ENCODE measurements at regions not wholly inside any gene's neighbourhood (a gene's known extent, or its start where the extent isn't known, plus 50 kb on each side); places are given as distances from the start of the nearest gene placed in this dataset.
"Not testable (repeated sequence)": the region's sequence is repeated elsewhere in the genome, so short reads cannot be mapped to it uniquely, and the experiment has no call there.

DNA sequence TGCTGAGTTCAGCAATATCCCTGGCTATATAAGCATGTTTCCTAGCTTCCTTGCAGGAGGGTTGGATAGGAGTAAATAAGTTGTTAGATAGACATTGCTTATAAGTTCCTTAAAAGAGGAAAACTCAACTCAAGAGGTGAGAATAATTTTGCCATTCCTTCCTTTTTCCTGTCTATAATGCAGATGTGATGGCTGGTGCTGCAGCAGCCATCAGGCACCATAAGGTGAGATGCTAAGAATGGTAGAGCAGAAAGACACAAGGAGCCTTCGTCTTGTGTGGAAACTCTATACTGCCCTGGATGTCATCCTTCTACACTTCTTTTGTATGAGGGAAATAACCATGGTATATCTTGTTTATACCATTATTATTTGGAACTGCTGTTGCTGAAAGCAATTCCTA is 74.5 kb upstream of the GRK3 start:
- no peak for DNase-seq (ENCODE audit: low read depth)

DNA sequence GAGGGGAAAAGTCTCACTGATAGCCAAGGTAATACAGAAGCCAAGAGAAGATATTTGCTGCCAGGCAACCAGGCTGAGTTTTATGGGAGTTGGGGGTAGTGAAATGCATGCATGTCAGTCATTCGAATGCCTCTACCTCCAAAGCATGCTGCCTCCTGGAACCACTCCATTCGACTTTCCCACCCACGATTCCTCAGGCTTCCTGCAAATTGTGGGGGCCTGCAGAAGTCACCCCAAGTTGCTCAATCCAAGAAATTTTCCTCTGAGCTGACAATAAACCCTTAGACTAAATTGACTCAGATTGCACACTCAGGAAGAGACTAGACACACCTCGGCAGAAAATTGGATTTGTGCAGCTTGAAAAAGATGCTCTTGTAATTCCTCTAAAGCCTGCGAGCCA is 73.6 kb upstream of the GRK3 start:
- no peak for DNase-seq (ENCODE audit: low read depth)

DNA sequence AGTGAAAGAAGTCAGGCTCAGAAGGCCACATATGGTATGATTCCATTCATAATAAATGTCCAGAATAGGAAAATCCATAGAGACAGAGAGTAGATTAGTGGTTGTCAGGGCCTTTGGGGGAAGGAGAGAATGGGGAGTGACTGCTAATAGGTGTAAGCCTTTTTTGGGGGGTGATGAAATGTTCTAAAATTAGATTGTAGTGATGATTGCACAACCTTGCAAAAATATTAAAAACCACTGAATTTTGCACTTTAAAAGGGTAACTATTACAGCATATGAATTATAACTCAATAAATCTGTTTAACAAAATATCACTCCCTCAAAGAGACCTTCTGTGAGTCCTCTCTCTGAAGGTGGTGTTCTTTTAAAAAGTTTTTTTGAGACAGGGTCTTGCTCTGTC is 72.3 kb upstream of the GRK3 start:
- no peak for DNase-seq (ENCODE audit: low read depth)

DNA sequence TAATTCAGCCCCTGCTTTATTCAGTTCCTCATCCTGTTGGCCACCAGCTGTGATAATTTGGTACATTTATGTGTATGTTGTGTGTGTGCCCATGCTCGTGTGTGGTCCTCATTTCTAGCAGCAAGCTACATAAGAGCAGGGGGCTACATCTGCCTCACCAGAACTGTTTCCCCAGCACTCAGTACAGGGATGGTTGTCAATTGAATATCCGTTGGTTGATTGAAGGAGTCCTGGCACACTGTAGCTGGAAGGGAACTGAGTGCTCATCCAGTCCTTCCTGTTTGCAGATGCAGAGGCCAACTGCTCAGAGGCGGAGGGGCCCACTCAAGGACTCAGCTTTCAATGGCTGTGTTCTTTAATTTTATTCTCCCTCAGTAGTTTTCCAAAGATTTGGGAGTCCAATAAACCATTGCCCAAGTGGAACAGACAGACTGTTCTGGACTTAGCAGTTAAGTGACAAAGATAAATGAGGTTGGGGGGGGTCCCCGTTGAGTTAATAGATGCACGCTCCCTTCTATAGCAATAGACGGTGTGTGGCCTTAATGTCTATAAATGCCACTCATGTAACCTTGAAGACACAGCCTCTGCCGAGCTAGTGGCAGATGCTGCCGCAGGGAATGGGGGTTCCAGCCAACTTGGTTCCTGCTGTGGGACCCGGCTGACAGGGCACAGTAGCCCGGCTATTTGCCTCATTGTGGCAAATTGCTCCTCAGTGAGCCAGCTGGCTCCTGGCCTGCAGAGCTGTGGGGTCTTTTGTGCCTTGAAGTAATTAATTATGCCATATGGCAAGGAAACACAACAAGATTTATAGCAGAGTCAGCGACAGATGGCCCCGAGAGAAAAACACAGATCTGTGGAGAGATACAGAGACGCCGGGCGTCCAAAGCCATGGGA is 71.4 kb upstream of the GRK3 start:
- DNase-seq (ENCODE audit: low read depth) = no peak

DNA sequence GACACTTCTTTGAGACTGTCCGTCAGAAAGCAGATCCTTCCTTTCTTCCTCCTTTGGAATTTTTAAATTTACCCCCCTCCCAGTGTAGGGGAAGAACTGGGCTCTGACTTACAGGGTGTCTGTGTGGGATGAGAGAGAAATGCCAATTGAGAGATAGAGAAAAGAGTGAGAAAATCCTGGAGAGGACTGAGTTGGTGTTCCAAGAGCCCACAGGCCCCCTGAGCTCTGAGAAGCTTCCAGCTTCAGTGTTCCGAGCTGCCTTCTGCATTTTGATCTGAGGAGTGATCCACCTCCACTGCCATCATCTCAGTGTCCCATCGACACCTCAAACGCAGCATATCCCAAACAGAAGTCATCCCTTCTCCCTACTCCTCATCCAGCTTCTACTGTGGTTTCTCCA is 70.7 kb upstream of the GRK3 start:
- DNase-seq (ENCODE audit: low read depth) = no peak

DNA sequence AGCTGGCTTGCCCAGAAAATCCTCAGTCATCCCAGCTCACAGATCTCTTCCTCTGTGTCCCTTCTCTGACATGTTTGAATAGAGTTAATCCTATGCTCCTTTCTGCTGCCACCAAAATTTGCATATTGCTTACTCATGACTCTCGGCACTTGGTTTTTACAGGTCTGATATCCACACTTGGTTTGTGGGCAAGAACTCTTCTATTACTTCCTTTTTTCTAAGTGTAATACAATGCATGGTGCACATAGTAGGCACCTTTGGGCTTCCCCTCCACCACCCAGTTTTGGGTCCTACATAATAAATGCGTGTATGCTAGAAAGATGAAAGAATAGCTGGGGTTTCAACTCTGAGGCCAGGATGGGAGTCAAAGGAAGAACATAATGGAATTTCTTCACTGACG is 69.7 kb upstream of the GRK3 start:
- no peak for DNase-seq (ENCODE audit: low read depth)

DNA sequence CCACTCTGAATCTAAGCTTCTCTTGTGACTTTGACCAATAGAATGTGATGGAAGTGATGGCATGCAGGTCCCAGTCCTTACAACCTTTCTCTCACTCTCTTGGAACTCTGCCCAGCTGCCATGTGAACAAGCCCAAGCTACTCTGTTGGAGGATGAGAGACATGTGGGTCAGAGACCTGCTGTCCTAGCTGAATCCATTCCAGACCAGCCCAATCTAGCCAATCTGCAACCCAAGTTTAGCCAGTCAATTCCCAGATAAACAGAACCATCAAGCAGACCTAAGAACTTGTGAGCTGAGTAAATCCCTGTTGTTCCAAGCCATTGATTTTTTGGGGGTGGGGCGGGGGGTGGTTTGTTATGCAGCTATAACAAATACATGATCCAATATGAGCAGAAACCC is 69.2 kb upstream of the GRK3 start:
- no peak for DNase-seq (ENCODE audit: low read depth)

DNA sequence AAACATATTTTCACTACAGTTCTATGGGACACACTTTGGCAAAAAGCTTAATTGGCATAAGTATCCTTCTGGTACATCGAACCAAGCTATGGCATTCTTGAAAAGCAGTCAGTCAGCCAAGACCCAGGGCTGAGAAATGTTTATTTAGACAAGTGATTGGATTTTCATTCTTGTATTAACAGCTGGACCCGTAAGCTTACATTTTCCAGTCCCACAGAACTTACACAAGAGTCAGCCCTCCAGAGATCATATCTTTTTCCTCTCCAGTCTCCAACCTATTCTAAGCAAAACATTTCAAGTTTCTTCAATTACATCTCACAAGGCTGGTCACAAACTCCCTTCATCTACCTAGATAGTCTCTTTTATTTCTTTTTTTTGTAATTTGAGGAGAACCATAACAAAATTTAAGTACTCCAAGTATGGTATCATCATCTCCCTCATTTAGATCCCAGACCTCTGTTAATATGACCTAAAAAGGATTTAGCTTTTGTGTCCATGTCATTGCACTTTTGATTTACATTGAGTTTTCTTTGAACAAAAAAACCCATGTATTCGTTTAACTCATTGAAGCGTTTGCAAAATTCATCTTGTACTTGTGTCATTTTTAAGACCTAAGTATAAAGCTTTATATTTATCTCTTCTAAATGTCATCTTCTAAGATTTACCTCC is 67.9 kb upstream of the GRK3 start:
- no peak for DNase-seq (ENCODE audit: low read depth)

DNA sequence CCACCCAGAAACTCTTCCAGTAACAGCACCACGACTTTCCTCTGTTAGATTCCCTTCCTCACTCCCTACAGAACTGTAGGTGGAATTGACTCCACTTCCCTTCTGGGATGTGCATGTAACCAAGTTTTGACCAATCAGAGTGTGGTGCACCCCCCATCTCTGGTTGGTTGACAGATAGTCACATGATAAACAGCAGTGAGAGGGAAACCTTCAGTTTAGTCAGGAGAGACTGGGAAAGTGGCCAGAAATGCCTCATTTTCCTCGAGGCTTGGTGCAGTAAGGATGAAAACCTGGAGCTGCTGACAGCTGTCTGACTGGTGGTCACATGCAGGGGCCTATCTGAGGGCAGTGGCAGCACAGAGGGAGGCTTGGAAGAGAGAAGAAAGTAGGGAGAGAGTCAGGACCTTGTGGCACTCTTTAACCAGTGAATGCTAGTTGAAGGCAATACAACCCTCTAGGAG is 67.3 kb upstream of the GRK3 start:
- peak; percentile 41 for DNase-seq (ENCODE audit: low read depth)

DNA sequence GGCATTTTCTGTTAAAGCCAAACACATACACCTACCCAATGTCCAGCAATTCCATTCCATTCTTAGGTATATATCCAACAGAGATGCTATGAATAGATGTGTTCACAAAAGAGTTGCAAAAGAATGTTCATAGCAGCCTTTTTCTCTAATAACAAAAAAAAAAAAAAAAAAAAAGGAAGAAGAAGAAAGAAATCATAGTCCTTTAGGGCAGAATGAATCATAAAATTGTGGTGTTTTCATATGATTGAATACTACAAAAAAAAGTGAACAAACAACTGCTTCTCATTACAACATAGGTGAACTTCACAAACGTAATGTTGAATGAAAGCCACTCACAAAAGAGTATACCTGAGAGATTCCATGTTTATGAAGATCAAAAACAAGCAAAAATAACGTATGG is 66.8 kb upstream of the GRK3 start:
- DNase-seq (ENCODE audit: low read depth) = no peak

DNA sequence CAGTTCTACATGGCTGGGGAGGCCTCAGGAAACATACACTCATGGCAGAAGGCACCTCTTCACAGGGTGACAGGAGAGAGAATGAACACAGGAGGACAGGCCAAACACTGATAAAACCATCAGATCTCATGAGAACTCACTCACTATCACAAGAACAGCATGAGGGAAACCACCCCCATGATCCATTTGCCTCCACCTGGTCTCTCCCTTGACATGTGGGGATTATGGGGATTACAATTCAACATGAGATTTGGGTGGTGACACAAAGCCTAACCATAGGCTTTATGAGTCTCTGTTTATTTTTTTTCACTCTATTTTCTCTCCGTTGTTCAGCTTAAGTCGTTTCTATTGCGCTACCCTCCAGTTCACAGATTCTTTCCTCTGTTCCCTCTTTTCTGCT is 63.8 kb upstream of the GRK3 start:
- not testable (repeated sequence) for DNase-seq (ENCODE audit: low read depth)

DNA sequence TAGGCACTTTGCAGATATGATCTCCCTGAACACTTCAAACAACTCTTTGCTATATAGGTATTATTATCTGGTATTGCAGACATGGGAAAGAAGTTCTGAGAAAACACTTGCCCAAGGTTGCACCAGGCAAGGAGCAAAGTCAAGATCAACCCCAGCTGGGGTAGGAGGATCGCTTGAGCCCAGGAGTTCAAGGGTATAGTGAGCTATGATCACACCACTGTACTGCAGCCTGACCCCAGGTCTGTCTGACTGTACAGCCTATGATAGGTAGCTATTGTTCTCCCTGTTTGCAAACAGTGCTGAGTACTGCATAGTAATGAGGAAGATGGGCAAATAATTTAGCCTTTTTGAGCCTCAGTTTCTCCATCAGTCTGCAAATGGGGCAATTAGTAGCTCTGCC is 60.5 kb upstream of the GRK3 start:
- not testable (repeated sequence) for DNase-seq (ENCODE audit: low read depth)

DNA sequence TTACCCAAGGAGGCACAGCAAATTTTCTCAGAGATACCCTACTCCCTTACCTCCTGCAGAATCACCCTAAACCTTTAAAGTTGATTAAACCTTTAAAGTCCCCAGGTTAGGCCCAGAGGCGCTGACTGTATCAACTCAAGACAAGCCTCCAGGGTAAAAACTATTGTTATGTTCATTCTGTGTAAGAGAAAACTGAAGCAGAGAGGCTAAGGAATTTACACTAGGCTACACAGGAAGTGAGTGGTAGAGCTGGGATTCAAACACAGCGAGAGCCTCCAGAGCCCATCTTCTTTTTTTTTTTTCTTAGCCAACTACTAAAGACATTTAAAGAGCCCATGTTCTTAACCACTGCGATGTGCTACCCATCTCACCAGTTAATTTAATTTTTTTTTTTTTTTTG is 56.3 kb upstream of the GRK3 start:
- DNase-seq (ENCODE audit: low read depth) = no peak

DNA sequence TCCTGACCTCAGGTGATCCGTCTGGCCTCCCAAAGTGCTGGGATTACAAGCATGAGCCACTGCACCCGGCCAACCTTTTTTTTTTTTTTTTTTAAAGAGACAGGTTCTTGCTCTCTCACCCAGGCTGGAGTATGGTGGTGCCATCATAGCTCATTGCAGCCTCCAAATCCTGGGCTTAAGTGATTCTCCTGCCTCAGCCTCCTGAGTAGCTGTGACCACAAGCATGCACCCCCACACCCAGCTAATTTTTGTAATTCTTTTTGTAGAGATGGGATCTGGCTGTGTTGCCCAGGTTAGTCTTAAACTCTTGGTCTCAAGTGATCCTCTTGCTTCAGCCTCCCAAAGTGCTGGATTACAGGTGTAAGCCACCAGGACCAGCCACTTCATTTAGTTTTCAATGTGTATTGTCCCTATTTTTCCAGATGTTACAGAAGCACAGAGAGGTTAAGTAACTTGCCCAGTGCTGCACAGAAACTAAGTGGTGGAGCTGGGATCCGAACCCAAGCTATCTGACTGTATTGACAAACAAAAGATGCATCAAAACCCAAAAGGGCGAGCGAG is 55.6 kb upstream of the GRK3 start:
- DNase-seq (ENCODE audit: low read depth) = no peak

DNA sequence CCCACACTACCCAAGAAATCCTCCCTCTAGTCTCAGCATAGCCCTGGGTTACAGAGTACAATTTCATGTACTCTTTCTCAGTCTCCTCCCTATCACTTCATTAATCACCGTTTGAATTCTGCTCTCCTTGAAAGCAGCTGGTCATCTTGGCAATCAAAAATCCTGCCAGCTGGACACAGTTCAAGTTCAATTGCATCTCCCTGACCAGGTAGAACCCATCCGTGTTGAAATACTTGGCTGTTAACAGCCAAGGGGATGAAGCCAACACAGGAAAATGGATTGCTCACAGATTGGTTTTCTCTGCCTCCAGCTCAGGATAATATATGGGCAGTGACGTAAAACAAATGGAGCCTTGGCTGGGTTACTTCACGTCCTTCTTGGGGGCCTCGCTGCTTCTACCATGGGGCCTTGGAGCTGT is 55.1 kb upstream of the GRK3 start:
- peak; percentile 56 for DNase-seq (ENCODE audit: low read depth)

DNA sequence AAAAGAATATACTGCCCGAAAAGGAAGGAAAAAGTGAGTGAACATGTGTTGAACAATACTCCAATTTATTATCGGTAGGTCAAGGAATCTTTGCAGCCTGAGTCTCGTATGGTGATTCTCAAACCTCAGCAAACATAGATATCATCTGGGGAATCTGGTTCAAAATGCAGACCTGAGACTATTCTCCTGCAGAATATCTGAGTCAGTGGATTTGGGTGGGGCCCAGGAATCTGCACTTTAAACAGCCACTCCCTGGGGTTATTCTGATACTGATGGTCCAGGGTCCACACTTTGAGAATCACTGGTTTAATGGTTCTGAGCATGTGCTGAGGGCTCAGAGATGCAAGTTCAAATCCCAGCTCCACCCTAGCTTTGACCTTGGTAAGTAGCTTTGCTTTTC is 53.6 kb upstream of the GRK3 start:
- no peak for DNase-seq (ENCODE audit: low read depth)

DNA sequence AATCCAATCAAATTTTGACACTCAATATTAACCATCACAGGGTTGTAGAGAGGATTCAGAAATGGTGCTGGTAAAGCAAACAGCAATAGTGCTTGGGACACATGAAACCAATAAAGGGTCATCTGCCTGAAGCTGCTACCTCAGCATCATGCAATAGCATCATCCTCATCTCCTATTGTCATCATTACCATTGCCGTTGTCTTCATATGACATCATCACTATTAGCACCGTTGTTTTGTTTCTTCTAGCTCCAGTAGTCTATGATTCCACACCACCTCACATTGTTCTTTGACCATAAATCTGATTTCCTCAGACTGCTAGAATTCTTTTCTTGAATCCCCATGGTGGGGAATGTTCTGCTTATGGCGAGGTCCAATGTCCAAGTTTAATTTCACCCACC is 52.8 kb upstream of the GRK3 start:
- DNase-seq (ENCODE audit: low read depth) = no peak

DNA sequence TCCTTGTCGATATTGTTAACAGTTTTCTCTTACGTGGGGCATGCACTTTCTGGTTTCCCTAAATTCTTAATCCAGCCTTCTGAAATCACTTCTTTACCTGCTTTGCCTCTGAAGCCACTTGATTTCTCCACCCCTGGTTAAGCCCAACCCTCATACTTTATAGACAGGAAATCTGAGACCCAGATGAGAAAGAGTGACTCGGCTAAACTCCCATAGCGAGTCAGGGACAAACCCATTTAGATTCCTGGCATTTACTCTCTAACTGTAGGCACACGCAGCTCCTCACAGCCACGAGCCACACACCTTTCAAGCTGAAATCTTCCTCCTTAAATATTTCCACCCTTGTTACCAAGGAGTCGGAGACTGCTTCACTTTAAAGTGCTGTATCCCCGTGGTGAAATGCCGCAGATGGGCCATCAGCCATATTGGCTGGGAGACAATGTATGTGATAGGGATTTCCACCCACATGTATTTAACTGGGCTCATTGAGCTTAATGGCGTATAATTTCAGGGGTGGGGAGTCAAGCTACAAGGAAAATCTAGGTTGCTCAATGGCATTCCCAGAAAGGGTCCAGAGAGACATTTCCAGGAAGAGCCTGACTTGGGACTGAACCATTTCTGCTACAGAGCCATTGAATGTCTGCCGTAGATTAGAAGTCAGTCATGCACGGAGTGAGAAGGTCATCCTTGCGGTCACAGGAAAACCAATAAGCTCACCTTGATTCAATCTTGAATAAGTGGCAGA is 49.9 kb upstream of the GRK3 start:
- DNase-seq (ENCODE audit: low read depth) = no peak

Data from amniotic epithelial cell (primary cell).